ENCODE measurements at regions not wholly inside any gene's neighbourhood (a gene's known extent, or its start where the extent isn't known, plus 50 kb on each side); places are given as distances from the start of the nearest gene placed in this dataset.

GRCh38 chr1:87213135-87213515 is 115.6 kb upstream of the LMO4 start:
- no peak overlapping the region for H3K4me3 ChIP-seq (ENCODE audit: low read length)
- no peak overlapping the region for H3K9ac ChIP-seq (ENCODE audit: low read length)
- no peaks in the 10 kb centered on the region for H3K27me3 ChIP-seq (ENCODE audit: control insufficient read depth, insufficient read depth, low read length)
- H3K36me3 ChIP-seq (ENCODE audit: control insufficient read depth, insufficient read depth, low read length), result no peaks in the 10 kb centered on the region
- H3K4me1 ChIP-seq (ENCODE audit: control insufficient read depth, insufficient read depth, low read length), result no peaks in the 10 kb centered on the region
- H3K27ac ChIP-seq (ENCODE audit: low read depth, low read length), result no peak overlapping the region

- Histone ChIP-seq H3K4me1 (ENCODE audit: control insufficient read depth, insufficient read depth, low read length) (no peaks in the 10 kb centered on the region), H3K27me3 (ENCODE audit: control insufficient read depth, insufficient read depth, low read length) (no peaks in the 10 kb centered on the region), H3K36me3 (ENCODE audit: control insufficient read depth, insufficient read depth, low read length) (no peaks in the 10 kb centered on the region), H3K4me3 (ENCODE audit: low read length) (no peak overlapping the region), H3K9ac (ENCODE audit: low read length) (no peak overlapping the region), H3K27ac (ENCODE audit: low read depth, low read length) (no peak overlapping the region)
Measured at GRCh38 chr1:87215592-87215991, 113.1 kb upstream of the LMO4 start.

- Histone ChIP-seq H3K4me1 (ENCODE audit: control insufficient read depth, insufficient read depth, low read length) (no peaks in the 10 kb centered on the region), H3K27me3 (ENCODE audit: control insufficient read depth, insufficient read depth, low read length) (no peaks in the 10 kb centered on the region), H3K27ac (ENCODE audit: low read depth, low read length) (no peak overlapping the region), H3K9ac (ENCODE audit: low read length) (no peak overlapping the region), H3K36me3 (ENCODE audit: control insufficient read depth, insufficient read depth, low read length) (no peaks in the 10 kb centered on the region), H3K4me3 (ENCODE audit: low read length) (no peak overlapping the region)
Measured at GRCh38 chr1:87218618-87219017, 110.1 kb upstream of the LMO4 start.

- no peak overlapping the region for H3K27ac ChIP-seq (ENCODE audit: low read depth, low read length)
- H3K27me3 ChIP-seq (ENCODE audit: control insufficient read depth, insufficient read depth, low read length), result no peaks in the 10 kb centered on the region
- H3K9ac ChIP-seq (ENCODE audit: low read length), result no peak overlapping the region
- H3K4me3 ChIP-seq (ENCODE audit: low read length), result no peak overlapping the region
- no peaks in the 10 kb centered on the region for H3K36me3 ChIP-seq (ENCODE audit: control insufficient read depth, insufficient read depth, low read length)
- no peaks in the 10 kb centered on the region for H3K4me1 ChIP-seq (ENCODE audit: control insufficient read depth, insufficient read depth, low read length)
Measured at GRCh38 chr1:87219141-87219540, 109.5 kb upstream of the LMO4 start.

- H3K9ac ChIP-seq (ENCODE audit: low read length), result no peak overlapping the region
- no peaks in the 10 kb centered on the region for H3K27me3 ChIP-seq (ENCODE audit: control insufficient read depth, insufficient read depth, low read length)
- H3K27ac ChIP-seq (ENCODE audit: low read depth, low read length), result no peak overlapping the region
Measured at GRCh38 chr1:87219626-87220025, 109.1 kb upstream of the LMO4 start.

GRCh38 chr1:87220993-87221392 is 107.7 kb upstream of the LMO4 start:
- H3K4me1 ChIP-seq (ENCODE audit: control insufficient read depth, insufficient read depth, low read length), result no peaks in the 10 kb centered on the region
- H3K36me3 ChIP-seq (ENCODE audit: control insufficient read depth, insufficient read depth, low read length), result no peaks in the 10 kb centered on the region
- H3K27ac ChIP-seq (ENCODE audit: low read depth, low read length), result no peak overlapping the region
- H3K4me3 ChIP-seq (ENCODE audit: low read length), result no peak overlapping the region
- H3K27me3 ChIP-seq (ENCODE audit: control insufficient read depth, insufficient read depth, low read length), result no peaks in the 10 kb centered on the region
- no peak overlapping the region for H3K9ac ChIP-seq (ENCODE audit: low read length)

More at GRCh38 chr1:87219626-87220025, 109.1 kb upstream of the LMO4 start:
- Histone ChIP-seq H3K36me3 (ENCODE audit: control insufficient read depth, insufficient read depth, low read length) (no peaks in the 10 kb centered on the region), H3K4me3 (ENCODE audit: low read length) (no peak overlapping the region), H3K4me1 (ENCODE audit: control insufficient read depth, insufficient read depth, low read length) (no peaks in the 10 kb centered on the region)

- H3K4me1 ChIP-seq (ENCODE audit: control insufficient read depth, insufficient read depth, low read length), result no peaks in the 10 kb centered on the region
- no peak overlapping the region for H3K27ac ChIP-seq (ENCODE audit: low read depth, low read length)
- no peak overlapping the region for H3K4me3 ChIP-seq (ENCODE audit: low read length)
- no peaks in the 10 kb centered on the region for H3K27me3 ChIP-seq (ENCODE audit: control insufficient read depth, insufficient read depth, low read length)
- H3K9ac ChIP-seq (ENCODE audit: low read length), result no peak overlapping the region
- H3K36me3 ChIP-seq (ENCODE audit: control insufficient read depth, insufficient read depth, low read length), result no peaks in the 10 kb centered on the region
Measured at GRCh38 chr1:87224201-87224600, 104.5 kb upstream of the LMO4 start.

- Histone ChIP-seq H3K27me3 (ENCODE audit: control insufficient read depth, insufficient read depth, low read length) (no peaks in the 10 kb centered on the region), H3K4me3 (ENCODE audit: low read length) (no peak overlapping the region), H3K9ac (ENCODE audit: low read length) (no peak overlapping the region), H3K27ac (ENCODE audit: low read depth, low read length) (no peak overlapping the region), H3K36me3 (ENCODE audit: control insufficient read depth, insufficient read depth, low read length) (no peaks in the 10 kb centered on the region), H3K4me1 (ENCODE audit: control insufficient read depth, insufficient read depth, low read length) (no peaks in the 10 kb centered on the region)
Measured at GRCh38 chr1:87225171-87225570, 103.5 kb upstream of the LMO4 start.

GRCh38 chr1:87226341-87226760 is 102.3 kb upstream of the LMO4 start:
- Histone ChIP-seq H3K27ac (ENCODE audit: low read depth, low read length) (no peak overlapping the region), H3K9ac (ENCODE audit: low read length) (no peak overlapping the region)

GRCh38 chr1:87227651-87228050 is 101.0 kb upstream of the LMO4 start:
- Histone ChIP-seq H3K4me3 (ENCODE audit: low read length) (no peak overlapping the region), H3K4me1 (ENCODE audit: control insufficient read depth, insufficient read depth, low read length) (no peaks in the 10 kb centered on the region), H3K27ac (ENCODE audit: low read depth, low read length) (no peak overlapping the region), H3K27me3 (ENCODE audit: control insufficient read depth, insufficient read depth, low read length) (no peaks in the 10 kb centered on the region), H3K9ac (ENCODE audit: low read length) (no peak overlapping the region), H3K36me3 (ENCODE audit: control insufficient read depth, insufficient read depth, low read length) (no peaks in the 10 kb centered on the region)

More at GRCh38 chr1:87226341-87226760, 102.3 kb upstream of the LMO4 start:
- Histone ChIP-seq H3K4me1 (ENCODE audit: control insufficient read depth, insufficient read depth, low read length) (no peaks in the 10 kb centered on the region), H3K4me3 (ENCODE audit: low read length) (no peak overlapping the region), H3K27me3 (ENCODE audit: control insufficient read depth, insufficient read depth, low read length) (no peaks in the 10 kb centered on the region), H3K36me3 (ENCODE audit: control insufficient read depth, insufficient read depth, low read length) (no peaks in the 10 kb centered on the region)

- H3K27me3 ChIP-seq (ENCODE audit: control insufficient read depth, insufficient read depth, low read length), result no peaks in the 10 kb centered on the region
- no peak overlapping the region for H3K9ac ChIP-seq (ENCODE audit: low read length)
- H3K4me1 ChIP-seq (ENCODE audit: control insufficient read depth, insufficient read depth, low read length), result no peaks in the 10 kb centered on the region
- no peak overlapping the region for H3K27ac ChIP-seq (ENCODE audit: low read depth, low read length)
- H3K4me3 ChIP-seq (ENCODE audit: low read length), result no peak overlapping the region
- no peaks in the 10 kb centered on the region for H3K36me3 ChIP-seq (ENCODE audit: control insufficient read depth, insufficient read depth, low read length)
Measured at GRCh38 chr1:87230501-87230900, 98.2 kb upstream of the LMO4 start.

GRCh38 chr1:87231703-87232367 is 96.8 kb upstream of the LMO4 start:
- H3K27ac ChIP-seq (ENCODE audit: low read depth, low read length), result no peak overlapping the region
- no peak overlapping the region for H3K4me3 ChIP-seq (ENCODE audit: low read length)
- no peak overlapping the region for H3K9ac ChIP-seq (ENCODE audit: low read length)
- H3K4me1 ChIP-seq (ENCODE audit: control insufficient read depth, insufficient read depth, low read length), result no peaks in the 10 kb centered on the region
- H3K36me3 ChIP-seq (ENCODE audit: control insufficient read depth, insufficient read depth, low read length), result no peaks in the 10 kb centered on the region
- H3K27me3 ChIP-seq (ENCODE audit: control insufficient read depth, insufficient read depth, low read length), result no peaks in the 10 kb centered on the region

- no peak overlapping the region for H3K9ac ChIP-seq (ENCODE audit: low read length)
- H3K4me1 ChIP-seq (ENCODE audit: control insufficient read depth, insufficient read depth, low read length), result no peaks in the 10 kb centered on the region
- no peaks in the 10 kb centered on the region for H3K36me3 ChIP-seq (ENCODE audit: control insufficient read depth, insufficient read depth, low read length)
- no peak overlapping the region for H3K4me3 ChIP-seq (ENCODE audit: low read length)
- H3K27me3 ChIP-seq (ENCODE audit: control insufficient read depth, insufficient read depth, low read length), result no peaks in the 10 kb centered on the region
- no peak overlapping the region for H3K27ac ChIP-seq (ENCODE audit: low read depth, low read length)
Measured at GRCh38 chr1:87236585-87236984, 92.1 kb upstream of the LMO4 start.

Data from rectal smooth muscle tissue (tissue), 1 donor.